Astrocyte (in vitro differentiated cells and primary cell): ENCODE measurements at regions not wholly inside any gene's neighbourhood (a gene's known extent, or its start where the extent isn't known, plus 50 kb on each side); places are given as distances from the start of the nearest gene placed in this dataset.

Experiments
- DNase-seq: peaks from one replicate; pipeline ENCODE4 v3.0.0-alpha.2; 2010; ENCODE audit warnings: low read depth
- FAIRE-seq: peaks from 2 replicates; lab custom pipeline; 2011; peaks lifted over from hg19 to GRCh38; lab: Jason Lieb, UNC
- H2AFZ ChIP-seq: 2 replicates; pipeline ENCODE4 v1.6.0; 2012; ENCODE audit warnings: low read depth, low read length, inconsistent platforms
- H3K27ac ChIP-seq: 2 replicates; pipeline ENCODE4 v1.5.1; 2011; ENCODE audit warnings: low read depth, low read length, inconsistent platforms
- H3K27me3 ChIP-seq: 2 replicates; pipeline ENCODE4 v1.6.0; 2011; ENCODE audit warnings: low read length, inconsistent platforms; ENCODE audit not compliant: insufficient read depth
- H3K36me3 ChIP-seq: 2 replicates; pipeline ENCODE4 v1.5.1; 2011; ENCODE audit warnings: low read length, inconsistent platforms; ENCODE audit not compliant: insufficient read depth
- H3K4me1 ChIP-seq: 2 replicates; pipeline ENCODE4 v1.5.1; 2011; ENCODE audit warnings: low read length, inconsistent platforms; ENCODE audit not compliant: insufficient read depth
- H3K4me2 ChIP-seq: 2 replicates; pipeline ENCODE4 v1.6.0; 2012; ENCODE audit warnings: low read length, inconsistent platforms
- H3K4me3 ChIP-seq: 2 replicates; pipeline ENCODE4 v1.5.1; 2011; ENCODE audit warnings: low read depth, mild to moderate bottlenecking, low read length, inconsistent platforms; ENCODE audit not compliant: insufficient read depth
- H3K79me2 ChIP-seq: 2 replicates; pipeline ENCODE4 v1.6.0; 2012; ENCODE audit warnings: mild to moderate bottlenecking, low read length, inconsistent platforms; ENCODE audit not compliant: insufficient read depth
- H3K9ac ChIP-seq: 2 replicates; pipeline ENCODE4 v1.6.0; 2012; ENCODE audit warnings: mild to moderate bottlenecking, low read length, inconsistent platforms
- H3K9me3 ChIP-seq: 2 replicates; pipeline ENCODE4 v1.5.1; 2012; ENCODE audit warnings: low read depth, mild to moderate bottlenecking, low read length, inconsistent platforms; ENCODE audit not compliant: insufficient read depth
- H4K20me1 ChIP-seq: 2 replicates; pipeline ENCODE4 v1.6.0; 2012; ENCODE audit warnings: low read length, inconsistent platforms; ENCODE audit not compliant: insufficient read depth
- H3K27ac Mint-ChIP-seq: one replicate; pipeline ENCODE4 v1.8.0; 2021; ENCODE audit warnings: mild to moderate bottlenecking, mixed read lengths; ENCODE audit not compliant: unreplicated experiment
- H3K27me3 Mint-ChIP-seq: one replicate; pipeline ENCODE4 v1.8.0; 2021; ENCODE audit warnings: low read depth, mixed read lengths; ENCODE audit not compliant: unreplicated experiment
- H3K36me3 Mint-ChIP-seq: one replicate; pipeline ENCODE4 v1.8.0; 2021; ENCODE audit warnings: low read depth, mixed read lengths; ENCODE audit not compliant: unreplicated experiment
- H3K4me1 Mint-ChIP-seq: one replicate; pipeline ENCODE4 v1.8.0; 2021; ENCODE audit warnings: low read depth, mixed read lengths; ENCODE audit not compliant: unreplicated experiment
- H3K4me3 Mint-ChIP-seq: one replicate; pipeline ENCODE4 v1.8.0; 2021; ENCODE audit warnings: mild to moderate bottlenecking, moderate library complexity, mixed read lengths; ENCODE audit not compliant: unreplicated experiment
- H3K9me3 Mint-ChIP-seq: one replicate; pipeline ENCODE4 v1.8.0; 2021; ENCODE audit warnings: mild to moderate bottlenecking, mixed read lengths; ENCODE audit not compliant: unreplicated experiment
- EZH2 ChIP-seq: IDR thresholded peaks from 2 replicates; pipeline ENCODE4 v1.6.1; 2012; ENCODE audit warnings: mild to moderate bottlenecking, low read length, inconsistent platforms; ENCODE audit not compliant: insufficient read depth
- TF ChIP-seq, protein P1 (sequence below): IDR thresholded peaks from 2 replicates; pipeline ENCODE4 v1.5.1; 2011; ENCODE audit warnings: low read depth, mild to moderate bottlenecking, inconsistent platforms, low read length, moderate library complexity; ENCODE audit not compliant: insufficient read depth

- H3K4me2 ChIP-seq: no peak overlapping the region
- Mint-ChIP-seq H3K9me3 (peaks cover 7% of the 10 kb centered on the region), H3K27ac (no peak overlapping the region)
Measured at GRCh38 chr15:29541309-29541708, 271.7 kb upstream of the NSMCE3 start.

DNA sequence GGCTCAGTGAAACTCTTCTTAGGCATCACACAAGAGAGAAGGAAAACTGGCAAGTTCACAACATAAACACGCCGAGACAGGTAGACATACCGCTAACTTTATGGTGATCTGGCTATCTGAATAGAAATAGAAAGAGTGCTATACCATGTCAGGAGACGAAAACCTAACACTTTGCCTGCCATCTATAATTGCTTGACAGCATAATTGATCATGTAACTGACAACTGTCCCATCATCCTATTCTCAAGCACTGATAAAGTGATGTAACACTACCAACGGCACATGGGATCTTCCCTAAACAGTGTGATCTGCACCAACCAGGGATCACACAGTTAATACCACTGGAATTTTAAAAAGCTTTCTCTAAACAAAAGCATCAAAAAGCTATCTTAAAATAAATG, 270.9 kb upstream of the NSMCE3 start:
- no peak overlapping the region for H3K4me3 Mint-ChIP-seq
- H3K9me3 Mint-ChIP-seq: no peaks in the 10 kb centered on the region
- TF ChIP-seq, protein P1, sequence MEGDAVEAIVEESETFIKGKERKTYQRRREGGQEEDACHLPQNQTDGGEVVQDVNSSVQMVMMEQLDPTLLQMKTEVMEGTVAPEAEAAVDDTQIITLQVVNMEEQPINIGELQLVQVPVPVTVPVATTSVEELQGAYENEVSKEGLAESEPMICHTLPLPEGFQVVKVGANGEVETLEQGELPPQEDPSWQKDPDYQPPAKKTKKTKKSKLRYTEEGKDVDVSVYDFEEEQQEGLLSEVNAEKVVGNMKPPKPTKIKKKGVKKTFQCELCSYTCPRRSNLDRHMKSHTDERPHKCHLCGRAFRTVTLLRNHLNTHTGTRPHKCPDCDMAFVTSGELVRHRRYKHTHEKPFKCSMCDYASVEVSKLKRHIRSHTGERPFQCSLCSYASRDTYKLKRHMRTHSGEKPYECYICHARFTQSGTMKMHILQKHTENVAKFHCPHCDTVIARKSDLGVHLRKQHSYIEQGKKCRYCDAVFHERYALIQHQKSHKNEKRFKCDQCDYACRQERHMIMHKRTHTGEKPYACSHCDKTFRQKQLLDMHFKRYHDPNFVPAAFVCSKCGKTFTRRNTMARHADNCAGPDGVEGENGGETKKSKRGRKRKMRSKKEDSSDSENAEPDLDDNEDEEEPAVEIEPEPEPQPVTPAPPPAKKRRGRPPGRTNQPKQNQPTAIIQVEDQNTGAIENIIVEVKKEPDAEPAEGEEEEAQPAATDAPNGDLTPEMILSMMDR: no peak
- no peak for TF ChIP-seq EZH2
- Histone ChIP-seq H4K20me1 (no peaks in the 10 kb centered on the region), H3K9ac (no peak overlapping the region), H3K4me3 (no peak overlapping the region), H3K27me3 (peaks cover 2% of the 10 kb centered on the region), H3K27ac (no peak overlapping the region), H3K9me3 (no peaks in the 10 kb centered on the region), H3K36me3 (no peaks in the 10 kb centered on the region), H2AFZ (no peak overlapping the region), H3K4me2 (no peak overlapping the region), H3K4me1 (no peaks in the 10 kb centered on the region), H3K79me2 (no peaks in the 10 kb centered on the region)
- no peak overlapping the region for H3K27ac Mint-ChIP-seq
- no peak for FAIRE-seq
- peaks cover 2% of the 10 kb centered on the region for H3K36me3 Mint-ChIP-seq
- peaks cover 9% of the 10 kb centered on the region for H3K4me1 Mint-ChIP-seq
- DNase-seq: no peak
- no peaks in the 10 kb centered on the region for H3K27me3 Mint-ChIP-seq

More at GRCh38 chr15:29541309-29541708, 271.7 kb upstream of the NSMCE3 start:
- H4K20me1 ChIP-seq: no peaks in the 10 kb centered on the region
- H3K79me2 ChIP-seq: no peaks in the 10 kb centered on the region
- no peaks in the 10 kb centered on the region for H3K9me3 ChIP-seq
- no peak for TF ChIP-seq EZH2
- TF ChIP-seq, protein P1: no peak
- H3K27ac ChIP-seq: no peak overlapping the region
- no peaks in the 10 kb centered on the region for H3K36me3 ChIP-seq
- no peak overlapping the region for H3K4me3 Mint-ChIP-seq
- peaks cover 9% of the 10 kb centered on the region for H3K4me1 Mint-ChIP-seq
- FAIRE-seq: no peak
- H3K36me3 Mint-ChIP-seq: peaks cover 2% of the 10 kb centered on the region
- no peak for DNase-seq
- no peak overlapping the region for H3K9ac ChIP-seq
- no peaks in the 10 kb centered on the region for H3K4me1 ChIP-seq
- H3K27me3 Mint-ChIP-seq: no peaks in the 10 kb centered on the region
- H3K27me3 ChIP-seq: peaks cover 2% of the 10 kb centered on the region
- no peak overlapping the region for H2AFZ ChIP-seq
- H3K4me3 ChIP-seq: no peak overlapping the region

DNA sequence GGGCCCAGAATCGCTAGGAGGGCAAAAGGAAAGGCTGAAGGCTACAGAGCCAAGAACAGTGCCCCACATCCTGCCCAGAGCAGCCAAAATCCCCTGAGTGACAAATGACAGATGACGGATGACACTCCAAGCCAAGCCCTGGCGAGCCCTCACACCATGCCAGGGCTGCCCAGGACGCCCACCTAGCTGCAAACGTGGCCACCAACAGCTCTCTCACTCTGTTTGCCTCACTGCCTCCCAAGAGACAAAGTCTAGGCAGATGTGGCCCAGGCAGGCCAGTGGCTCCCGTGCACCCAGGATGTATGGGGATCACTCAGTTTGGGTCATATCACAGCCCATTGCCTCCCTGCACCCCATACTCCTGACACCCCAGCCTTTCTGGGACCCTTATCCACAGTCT, 270.1 kb upstream of the NSMCE3 start:
- H3K9ac ChIP-seq: no peak overlapping the region
- peaks cover 2% of the 10 kb centered on the region for H3K36me3 Mint-ChIP-seq
- no peaks in the 10 kb centered on the region for H3K79me2 ChIP-seq
- peaks cover 2% of the 10 kb centered on the region for H3K27me3 ChIP-seq
- H3K27me3 Mint-ChIP-seq: no peaks in the 10 kb centered on the region
- no peaks in the 10 kb centered on the region for H3K4me1 ChIP-seq
- no peak overlapping the region for H3K27ac ChIP-seq
- no peak overlapping the region for H3K27ac Mint-ChIP-seq
- H3K9me3 Mint-ChIP-seq: no peaks in the 10 kb centered on the region
- H4K20me1 ChIP-seq: no peaks in the 10 kb centered on the region
- FAIRE-seq: no peak
- peaks cover 9% of the 10 kb centered on the region for H3K4me1 Mint-ChIP-seq
- no peak overlapping the region for H3K4me3 Mint-ChIP-seq
- DNase-seq: no peak
- TF ChIP-seq EZH2: no peak
- TF ChIP-seq, protein P1: no peak
- H3K4me3 ChIP-seq: no peak overlapping the region
- H3K4me2 ChIP-seq: no peak overlapping the region
- H2AFZ ChIP-seq: no peak overlapping the region
- H3K9me3 ChIP-seq: no peaks in the 10 kb centered on the region
- no peaks in the 10 kb centered on the region for H3K36me3 ChIP-seq
